Activated CD4-positive, alpha-beta T cell treated with anti-CD3 and anti-CD28 coated beads for 4 hours (primary cell): ENCODE measurements at regions not wholly inside any gene's neighbourhood (a gene's known extent, or its start where the extent isn't known, plus 50 kb on each side); places are given as distances from the start of the nearest gene placed in this dataset.
"Not testable (repeated sequence)": the region's sequence is repeated elsewhere in the genome, so short reads cannot be mapped to it uniquely, and the experiment has no call there.

ENCODE experiments used
- DNase-seq, 2 donors: peaks; one replicate each; pipeline ENCODE4 v3.0.0-alpha.2; 2020

DNA sequence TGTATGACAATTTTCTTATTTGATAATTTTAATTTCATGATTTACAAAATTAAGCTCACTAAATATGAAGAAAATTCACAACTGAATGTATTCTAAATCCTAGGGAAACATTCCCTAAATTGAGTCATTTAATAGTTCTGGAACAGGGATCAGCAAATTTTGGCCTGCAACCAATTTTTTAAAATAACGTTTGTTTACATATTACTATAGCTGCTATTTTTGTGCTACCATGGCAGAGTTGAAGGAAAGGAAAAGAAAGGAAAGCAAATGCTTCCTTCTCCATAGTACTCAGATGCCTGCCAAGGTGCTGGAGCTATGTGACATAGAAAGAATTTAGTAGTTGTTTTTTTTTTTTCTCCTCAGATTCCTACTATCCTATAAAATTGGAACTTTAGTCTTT lies 1307.7 kb upstream of the LRRTM3 start:
- DNase-seq, result no peak

DNA sequence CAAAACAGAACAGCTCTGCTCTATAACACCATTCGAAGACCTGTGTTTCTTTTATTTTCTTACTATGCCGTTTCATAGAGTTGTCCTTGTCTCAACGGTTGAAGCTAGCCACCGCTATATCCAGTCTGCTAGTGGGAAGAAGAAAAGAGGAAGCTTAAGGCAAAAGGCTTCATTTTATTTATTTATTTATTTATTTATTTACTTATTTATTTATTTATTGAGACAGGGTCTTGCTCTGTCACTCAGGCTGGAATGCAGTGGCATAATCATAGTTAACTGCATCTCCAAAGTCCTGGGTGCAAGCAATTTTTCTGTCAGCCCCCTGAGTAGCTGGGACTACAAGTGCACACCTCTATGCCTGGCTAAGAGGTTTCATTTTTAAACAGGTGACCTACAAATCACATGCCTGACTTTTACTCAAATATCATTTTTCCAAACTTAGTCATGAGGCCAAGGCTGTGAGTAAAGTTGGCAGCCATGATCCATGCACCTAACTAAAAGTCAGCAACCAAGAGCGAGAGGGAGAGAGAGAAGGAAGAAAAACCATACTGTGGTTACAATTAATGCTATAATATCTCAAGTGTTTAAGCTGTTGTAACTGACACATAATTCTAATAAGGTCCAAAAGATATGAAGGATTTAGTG lies 1305.3 kb upstream of the LRRTM3 start:
- DNase-seq, result no peak

DNA sequence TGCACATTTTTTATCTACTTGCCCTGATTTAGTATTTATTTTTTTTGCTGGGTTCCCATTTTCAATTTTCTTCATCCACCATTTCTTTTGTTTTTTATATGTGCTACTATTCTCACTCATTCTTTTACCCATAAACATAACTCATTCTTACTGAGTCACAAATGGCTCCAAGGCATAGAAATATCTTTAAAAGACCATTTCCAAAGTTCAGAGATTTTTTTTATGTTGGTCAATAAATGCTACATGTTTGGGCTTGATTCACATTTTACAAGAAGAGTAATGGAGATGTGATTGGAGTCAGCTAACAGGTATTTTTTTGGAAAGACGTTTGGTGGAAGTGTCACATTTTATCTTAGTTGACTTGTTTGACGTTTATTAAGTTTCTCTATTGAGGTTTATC lies 1303.2 kb upstream of the LRRTM3 start:
- no peak for DNase-seq

DNA sequence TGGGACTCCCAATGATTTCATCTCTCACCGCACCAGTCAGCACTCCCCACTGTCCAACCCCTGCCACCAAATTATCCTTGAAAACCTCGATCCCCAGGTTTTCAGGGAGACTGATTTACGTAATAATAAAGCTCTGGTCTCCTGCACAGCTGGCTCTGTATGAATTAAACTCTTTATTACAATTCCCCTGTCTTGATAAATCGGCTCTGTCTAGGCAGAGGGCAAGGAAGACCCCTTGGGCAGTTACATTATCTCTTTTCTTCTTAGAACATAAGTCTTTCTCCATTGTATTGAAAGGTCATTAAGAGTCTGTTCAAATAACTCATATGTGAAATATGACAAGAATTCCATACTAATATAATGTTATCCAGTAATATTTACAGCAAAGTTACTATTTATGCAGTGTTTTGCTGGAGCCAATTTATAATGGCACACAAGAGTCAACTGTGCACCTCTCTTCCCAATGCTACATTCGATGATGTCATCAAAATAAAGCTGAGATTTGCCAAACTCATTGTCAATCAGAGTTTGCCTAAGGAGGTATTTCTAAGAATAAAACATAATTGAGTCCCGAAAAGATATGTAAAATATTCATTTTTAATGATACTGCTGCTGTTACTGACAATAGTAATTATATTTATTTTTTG lies 1297.2 kb upstream of the LRRTM3 start:
- DNase-seq, result no peak

DNA sequence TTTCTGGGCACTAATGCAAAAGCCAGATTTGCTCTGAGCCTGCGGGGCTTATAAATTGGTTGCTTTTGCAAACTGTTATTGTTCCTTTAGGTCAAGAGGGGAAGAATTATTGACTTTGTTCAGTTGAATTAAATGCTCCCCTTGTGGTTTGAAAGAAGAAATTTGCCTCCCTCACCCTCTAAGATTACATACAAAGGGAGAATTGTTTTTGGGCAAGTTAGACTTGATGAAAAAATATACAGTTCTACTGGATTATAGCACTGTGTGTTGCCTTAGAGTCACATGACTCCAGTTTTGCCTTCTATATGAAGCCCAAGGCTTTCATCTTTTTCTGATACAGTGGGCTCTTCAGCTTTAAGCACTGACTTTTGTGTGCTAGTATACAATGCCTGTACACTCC lies 1265.8 kb upstream of the LRRTM3 start:
- DNase-seq, result no peak

DNA sequence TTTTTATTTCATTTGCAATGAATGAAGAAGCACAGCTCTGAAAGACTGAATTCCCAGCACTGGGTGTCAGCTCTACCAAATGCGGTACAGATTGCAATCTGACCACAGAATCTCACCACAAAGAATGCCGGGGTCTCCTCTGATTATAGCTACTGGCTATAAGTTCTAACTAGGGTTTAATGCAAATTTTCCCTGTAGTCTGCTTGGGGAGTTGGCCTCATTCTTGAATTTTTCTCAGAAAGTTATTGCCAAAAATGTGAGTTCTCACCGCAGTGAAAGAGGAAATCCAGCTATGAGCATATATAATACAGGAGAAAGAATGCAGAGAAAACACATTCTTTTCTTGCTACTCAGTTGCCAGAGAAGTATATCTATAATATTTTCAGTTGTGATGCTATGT lies 1255.7 kb upstream of the LRRTM3 start:
- no peak for DNase-seq

DNA sequence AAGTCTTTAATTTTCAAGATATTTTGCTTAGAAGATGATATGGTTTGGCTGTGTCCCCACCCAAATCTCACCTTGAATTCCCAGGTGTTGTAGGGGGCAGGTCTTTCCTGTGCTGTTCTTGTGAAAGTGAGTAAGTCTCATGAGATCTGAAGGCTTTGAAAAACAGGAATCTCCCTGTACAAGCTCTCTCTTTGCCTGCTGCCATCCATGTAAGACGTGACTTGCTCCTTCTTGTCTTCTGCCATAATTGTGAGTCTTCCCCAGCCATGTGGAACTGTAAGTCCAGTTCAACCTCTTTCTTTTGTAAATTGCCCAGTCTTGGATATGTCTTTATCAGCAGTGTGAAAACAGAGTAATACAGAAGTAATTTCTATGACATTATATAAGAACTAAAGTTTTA lies 1255.2 kb upstream of the LRRTM3 start:
- DNase-seq, result not testable (repeated sequence)

DNA sequence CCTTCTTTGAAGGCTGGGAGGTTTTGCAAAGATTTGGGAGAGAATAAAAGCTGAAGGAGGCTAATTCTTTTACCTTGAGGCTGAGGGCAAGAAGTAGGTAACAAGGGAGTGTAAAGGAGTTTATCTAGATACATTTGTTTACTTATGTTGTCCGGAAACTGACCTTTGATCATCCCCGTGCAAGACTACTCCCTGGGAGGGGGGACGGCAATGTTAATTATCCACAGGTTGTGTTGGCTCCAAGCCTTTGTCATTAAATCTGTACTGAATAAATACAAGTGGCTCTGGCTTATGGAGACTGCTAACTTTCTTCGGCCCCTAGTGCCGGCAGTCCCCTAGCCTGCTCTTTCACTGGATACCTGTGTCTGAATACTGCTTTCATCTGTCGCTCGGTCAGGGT lies 1250.6 kb upstream of the LRRTM3 start:
- no peak for DNase-seq

DNA sequence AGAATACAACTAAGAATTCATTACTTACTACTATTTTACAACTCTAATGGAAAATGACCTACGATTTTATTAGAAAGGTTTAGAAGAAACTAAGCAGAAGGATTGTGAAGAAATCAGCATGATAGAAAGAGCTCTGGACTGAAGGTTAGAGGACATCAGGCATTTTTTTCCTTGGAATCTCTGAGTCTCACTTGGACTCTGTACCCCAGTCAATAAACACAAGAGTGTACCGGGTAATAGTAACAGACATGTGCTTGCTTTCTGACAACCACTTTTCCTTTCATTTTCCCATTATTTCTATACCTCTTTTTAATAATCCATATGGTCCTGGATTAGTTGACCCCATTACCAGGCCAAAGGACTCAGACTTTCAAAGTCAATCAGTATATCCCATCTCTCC lies 1240.9 kb upstream of the LRRTM3 start:
- no peak for DNase-seq

DNA sequence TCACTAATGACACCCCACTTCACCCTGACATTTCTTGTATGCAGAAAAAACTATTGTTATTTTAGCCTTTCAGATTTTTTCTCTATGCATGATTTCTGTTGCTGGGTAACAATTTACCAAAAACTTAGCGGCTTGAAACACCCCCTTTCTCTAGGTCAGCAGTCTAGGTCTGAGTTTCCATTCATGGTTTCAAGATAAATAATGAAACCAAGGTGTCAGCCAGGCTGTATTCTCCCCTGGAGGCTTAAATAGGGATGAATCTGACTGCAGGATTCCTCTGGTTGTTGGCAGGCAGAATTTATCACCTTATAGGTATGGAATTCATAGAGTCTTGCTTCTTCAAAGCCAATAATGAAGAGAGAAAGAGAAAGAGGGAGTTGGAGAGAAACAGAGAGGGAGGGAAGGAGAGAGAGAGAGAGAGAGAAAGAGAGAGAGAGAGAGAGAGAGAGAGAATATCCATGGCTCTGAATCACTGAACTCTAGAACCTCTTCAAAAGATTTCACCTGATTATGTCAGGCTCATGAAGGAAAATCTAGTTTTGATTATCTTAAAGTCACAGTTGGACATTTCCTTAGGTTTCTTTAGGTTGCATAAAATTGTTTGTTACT lies 1224.6 kb upstream of the LRRTM3 start:
- no peak for DNase-seq

DNA sequence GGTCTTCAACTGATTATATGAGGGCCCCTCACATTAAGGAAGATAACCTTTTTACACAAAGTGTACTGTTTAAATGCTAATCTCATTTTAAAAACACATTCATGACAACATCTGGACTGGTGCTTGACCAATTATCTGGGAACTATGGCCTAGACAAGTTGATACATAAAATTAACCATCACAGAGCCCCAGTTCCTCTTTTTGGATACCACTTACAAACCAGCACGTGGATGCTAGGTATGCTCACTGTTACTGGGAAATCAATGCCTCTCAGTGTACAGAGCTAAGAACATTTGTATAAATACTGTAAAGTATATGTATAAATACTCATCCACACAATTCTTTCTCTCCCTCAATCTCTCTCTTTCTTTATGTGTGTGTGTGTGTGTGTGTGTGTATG lies 1217.8 kb upstream of the LRRTM3 start:
- DNase-seq, result no peak

DNA sequence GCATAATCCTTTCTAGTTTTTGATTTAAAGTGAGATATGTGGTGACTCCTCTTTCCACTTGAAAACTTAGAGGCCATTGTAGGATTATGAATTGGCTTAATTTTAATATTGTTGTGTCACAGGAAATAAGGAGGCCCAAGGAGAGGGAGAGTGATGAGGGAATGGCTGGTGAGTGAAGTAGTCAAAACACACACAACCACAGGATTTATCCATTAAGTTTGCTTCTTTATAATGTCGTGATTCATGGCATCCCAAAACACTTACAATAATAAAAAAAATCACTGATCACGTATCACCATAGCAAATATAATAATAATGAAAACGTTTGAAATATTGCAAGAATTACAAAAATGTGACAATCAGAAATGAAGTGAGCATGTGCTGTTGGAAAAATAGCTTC lies 1215.5 kb upstream of the LRRTM3 start:
- no peak for DNase-seq

DNA sequence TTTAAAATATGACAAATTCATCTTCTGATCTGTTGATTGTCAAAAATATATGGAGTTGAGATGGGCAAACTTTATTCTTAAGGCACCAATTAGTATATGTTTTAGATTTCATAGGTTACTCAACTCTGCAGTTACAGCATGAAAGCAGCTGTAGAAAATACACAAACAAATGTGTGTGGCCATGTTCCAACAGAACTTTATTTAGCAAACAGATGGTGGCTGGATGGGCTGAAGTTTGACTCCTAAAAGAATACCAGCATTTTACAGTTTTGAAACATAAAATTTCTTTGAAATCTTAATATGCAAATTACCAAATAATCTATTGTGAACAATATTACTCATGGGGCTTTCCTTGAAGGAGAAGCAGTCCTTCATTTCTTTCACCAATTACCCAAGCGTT lies 1206.0 kb upstream of the LRRTM3 start:
- DNase-seq, result no peak

DNA sequence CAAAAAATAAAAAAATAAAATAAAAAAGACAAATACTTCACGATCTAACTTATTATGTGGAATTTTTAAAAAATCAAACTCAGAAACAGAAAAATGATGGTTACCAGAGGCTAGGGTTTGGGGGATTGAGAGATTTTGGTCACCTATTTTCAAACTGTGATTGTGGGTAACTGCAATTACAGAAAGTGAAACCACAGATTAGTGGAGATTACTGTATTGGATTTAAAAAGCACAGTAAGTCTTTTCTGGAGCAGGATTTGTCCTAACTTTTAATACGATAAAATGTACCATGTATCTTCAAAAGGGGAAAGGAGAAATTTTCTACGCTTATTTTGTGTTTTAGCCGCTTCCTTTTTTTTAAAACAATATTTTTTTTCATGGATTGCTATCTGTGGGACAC lies 1204.9 kb upstream of the LRRTM3 start:
- DNase-seq, result no peak

DNA sequence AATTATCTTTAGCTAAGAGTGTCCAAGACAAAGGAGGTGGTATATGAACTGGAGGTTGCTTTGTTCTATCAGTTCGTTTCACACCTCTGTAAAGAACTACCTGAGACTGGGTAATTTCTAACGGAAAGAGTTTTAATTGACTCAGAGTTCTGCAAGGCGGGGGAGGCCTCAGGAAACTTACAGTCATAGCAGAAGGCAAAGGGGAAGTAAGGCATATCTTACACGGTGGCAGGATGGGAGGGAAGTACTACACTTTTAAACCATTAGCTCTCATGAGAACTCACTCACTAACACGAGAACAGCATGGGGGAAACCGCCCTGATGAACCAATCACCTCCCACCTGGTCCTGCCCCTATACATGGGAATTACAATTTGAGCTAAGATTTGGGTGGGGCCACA lies 1202.3 kb upstream of the LRRTM3 start:
- DNase-seq, result no peak

DNA sequence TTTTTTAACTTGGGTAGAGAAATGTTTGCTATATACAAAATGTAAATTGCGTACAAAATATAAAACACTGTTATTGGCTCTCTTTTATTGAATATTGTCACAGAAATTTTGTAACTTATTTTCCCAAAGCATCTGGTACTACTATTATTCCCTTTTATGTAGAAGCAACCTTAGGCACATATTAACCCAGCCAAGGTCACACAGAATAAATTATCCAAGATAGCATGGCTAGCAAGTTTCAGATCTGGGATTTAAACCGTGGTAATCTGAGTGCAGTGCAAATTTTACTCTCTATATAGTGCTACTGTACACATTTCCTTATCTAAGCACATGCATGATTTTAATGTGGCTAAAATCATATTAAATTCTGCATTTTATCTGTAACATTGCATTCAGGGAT lies 1190.5 kb upstream of the LRRTM3 start:
- no peak for DNase-seq

DNA sequence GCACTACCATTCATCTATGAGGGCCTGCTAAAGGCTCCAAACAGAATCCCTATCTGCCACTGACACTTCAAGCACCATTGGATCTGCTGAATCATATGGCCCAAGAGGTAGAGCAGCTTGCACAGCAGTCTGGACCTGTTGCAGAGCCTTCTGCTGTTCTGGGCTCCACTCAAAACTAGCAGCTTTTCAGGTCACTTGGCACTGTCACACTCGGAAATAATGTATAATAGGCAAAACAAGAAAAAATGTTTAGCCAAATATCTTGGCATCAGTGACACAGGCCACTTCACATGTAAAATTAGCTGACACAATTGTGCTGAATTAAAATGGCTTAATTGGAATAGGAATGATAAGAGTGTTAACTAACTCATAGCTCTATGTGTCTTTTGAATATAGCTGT lies 1182.9 kb upstream of the LRRTM3 start:
- DNase-seq, result no peak

DNA sequence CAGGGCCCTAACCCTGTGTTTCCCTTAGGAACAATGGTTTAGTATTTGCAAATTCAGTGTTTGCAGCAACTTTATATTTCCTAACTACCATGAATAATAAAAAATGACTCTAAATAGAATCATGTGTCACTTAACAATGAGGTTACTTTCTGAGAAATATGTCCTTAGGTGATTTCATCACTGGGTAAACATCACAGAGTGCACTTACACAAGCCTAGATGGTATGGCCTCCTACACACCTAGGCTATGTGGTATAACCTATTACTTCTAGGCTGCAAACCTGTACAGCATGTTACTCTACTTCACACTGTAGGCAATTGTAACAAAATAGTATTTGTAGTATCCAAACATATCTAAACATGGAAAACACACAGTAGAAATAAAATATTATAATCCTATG lies 1174.6 kb upstream of the LRRTM3 start:
- DNase-seq, result no peak

DNA sequence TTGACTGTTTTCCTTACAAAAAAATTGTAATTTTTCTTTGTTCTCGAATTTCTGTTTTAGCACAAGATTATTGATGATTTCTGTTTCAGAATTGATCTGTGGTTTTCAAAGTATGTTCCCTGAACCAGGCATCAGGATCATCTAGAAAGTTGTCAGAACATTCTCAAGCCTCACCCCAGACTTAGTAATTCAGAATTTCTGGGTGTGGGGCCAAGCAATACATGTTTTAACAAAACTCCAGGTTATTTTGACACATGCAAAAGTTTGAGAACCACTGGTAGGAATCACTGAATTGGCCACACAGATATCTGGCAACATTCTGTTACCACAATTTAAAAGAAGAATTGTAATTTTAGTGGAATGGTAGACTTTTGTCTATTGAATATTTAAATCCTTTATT lies 1173.9 kb upstream of the LRRTM3 start:
- DNase-seq, result no peak

DNA sequence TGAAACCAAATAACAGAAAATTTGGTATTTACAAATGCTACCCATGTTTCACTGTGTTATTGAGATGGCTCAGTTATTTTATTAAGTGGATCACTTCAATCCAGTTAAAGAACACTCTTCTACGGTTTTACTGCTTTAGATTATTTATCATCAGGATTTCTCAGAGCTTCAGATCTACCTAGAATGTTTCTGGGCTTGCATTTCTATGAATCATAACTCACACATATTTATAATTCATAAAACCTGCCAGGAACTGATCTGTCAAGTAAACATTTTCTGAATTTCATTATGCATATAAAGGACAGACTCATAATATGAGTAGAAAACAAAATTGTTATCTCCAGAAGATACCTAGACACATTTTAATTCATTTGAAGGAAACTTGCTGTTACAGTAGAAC lies 1172.3 kb upstream of the LRRTM3 start:
- no peak for DNase-seq

DNA sequence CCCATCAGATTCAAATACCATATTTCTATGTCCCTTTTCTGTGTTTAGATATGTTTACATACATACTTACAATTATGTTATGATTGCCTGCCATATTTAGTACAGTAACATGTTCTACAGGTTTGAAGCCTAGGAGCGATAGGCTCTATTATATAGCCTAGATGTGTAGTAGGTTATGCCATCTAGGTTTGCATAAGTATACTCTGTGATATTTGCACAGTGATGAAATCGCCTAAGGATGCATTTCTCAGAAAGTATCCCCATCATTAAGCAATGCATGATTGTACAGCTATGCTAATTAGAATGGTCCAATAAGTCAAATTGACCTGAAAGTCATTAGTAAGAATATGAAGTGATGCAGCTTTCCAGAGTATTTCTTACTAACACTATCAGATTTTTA lies 1171.7 kb upstream of the LRRTM3 start:
- DNase-seq, result no peak

DNA sequence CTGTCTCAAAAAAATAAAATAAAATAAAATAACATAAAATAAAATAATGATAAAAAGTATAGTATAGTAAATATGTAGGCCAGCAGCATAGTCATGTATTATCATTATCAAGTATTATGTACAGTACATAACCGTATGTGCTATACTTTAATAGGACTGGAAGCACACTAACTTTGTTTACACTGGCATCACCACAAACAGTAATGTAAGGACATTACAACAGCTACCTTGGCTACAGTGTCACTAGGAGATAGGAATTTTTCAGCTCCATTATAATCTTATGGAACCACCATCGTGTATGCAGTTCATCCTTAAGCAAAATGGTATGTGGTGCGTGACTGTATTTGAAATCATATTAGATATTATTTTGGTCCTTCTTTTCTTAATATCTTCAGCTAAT lies 1163.5 kb upstream of the LRRTM3 start:
- DNase-seq, result no peak

DNA sequence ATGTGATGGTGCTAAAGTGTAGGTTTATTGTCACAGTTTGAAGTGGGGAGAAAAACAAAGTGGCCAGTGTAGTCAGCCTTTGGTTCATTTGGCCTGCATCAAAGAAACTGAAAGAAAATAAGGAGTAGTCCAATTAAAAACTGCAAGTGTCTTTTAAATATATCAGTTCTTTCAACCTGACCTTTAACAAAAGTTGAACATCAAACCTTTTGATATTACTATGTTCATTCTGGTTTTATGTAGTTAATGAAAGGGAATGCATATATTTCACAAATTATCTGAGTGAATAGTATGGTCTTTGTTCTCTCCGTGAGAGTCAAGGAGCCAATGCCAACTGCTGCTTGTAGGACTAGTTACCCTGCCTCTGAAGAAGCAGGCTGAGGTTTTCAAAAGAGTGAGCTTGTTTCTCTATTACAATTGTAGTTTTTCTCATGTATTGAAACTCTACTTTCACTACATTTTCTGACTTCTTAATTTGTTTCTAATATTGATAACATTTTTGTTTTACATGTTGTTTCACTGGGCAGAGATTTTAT lies 1160.8 kb upstream of the LRRTM3 start:
- no peak for DNase-seq

DNA sequence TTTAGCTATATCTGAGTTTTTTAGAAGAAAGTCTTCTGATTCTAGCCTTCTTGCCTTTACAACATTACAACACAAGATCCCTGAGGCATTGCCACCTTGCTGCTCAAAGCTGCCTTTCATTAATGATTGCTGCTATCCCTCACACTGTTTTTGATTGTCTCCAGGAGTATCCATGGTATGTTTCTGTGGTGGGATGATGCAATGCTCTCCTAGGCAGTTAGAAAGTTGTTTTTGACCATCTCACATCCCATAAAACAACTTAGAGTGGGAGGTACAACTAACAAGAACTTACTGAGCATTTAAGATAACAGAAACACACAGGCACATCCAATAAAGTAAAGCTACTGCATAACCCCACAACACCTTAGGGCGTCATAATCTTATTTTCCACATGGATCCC lies 1156.0 kb upstream of the LRRTM3 start:
- no peak for DNase-seq

DNA sequence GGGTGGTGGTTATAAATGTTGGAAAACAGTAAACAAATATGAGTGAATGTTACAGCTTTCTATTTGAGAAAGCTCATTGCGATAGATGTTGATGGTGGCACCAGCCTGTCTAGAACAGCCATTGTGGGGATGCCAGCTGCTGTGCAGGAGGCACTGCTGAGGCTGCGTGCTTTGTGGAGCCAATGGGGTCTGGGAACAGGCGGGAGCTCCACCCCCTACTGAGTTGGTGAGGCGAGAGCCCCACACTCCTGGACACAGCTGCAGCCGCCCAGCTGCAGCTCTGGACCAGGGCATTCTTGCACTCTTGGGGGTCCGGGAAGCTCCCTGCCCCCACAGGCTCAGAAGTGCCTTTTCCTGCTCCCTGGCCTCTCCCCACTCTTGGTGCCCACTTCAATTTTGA lies 1147.1 kb upstream of the LRRTM3 start:
- no peak for DNase-seq
